Fibroblast of skin of right quadriceps (primary cell): ENCODE measurements at regions not wholly inside any gene's neighbourhood (a gene's known extent, or its start where the extent isn't known, plus 50 kb on each side); places are given as distances from the start of the nearest gene placed in this dataset.
"Not testable (repeated sequence)": the region's sequence is repeated elsewhere in the genome, so short reads cannot be mapped to it uniquely, and the experiment has no call there.

Experiments used
- DNase-seq: peaks from one replicate; pipeline ENCODE4 v3.0.0-alpha.2; 2013

DNA sequence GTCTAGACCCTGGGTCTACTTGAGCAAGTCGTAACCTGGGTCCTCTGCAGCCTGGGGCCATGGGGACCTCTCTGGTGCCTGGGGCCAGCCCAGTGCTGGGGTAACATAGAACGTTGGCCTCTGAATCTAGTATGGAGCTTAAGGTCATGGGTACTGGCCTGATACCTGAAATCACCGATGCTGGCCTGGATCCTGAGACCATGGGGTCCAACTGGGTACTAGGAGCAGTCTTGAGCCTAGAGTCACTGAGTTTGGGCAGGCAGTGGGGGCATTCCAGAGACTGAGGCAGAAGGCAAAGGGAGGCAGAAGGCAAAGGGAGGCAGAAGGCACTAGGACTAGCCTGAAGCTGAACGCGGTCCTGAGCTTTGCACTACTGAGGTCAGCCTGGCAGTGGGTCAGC, 1121.1 kb upstream of the PRR20A start:
- no peak for DNase-seq

DNA sequence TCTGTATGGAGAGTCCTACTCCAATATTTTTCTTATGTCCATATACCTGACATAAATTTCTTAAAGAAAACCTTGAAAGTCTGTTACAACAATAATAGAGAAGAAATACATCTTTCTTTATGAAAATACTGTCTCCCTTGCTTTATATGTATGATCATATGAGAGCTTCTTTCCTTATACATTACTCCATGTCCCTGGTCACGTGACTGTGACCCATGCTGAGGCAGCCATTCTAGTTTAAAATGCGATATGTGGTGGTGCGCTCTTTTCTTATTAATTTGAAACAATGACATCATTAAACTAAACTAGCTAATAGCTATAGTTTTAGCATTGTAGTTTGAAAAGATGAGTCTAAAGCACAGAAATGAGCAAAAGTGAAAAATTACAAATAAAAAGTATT, 1120.3 kb upstream of the PRR20A start:
- no peak for DNase-seq

DNA sequence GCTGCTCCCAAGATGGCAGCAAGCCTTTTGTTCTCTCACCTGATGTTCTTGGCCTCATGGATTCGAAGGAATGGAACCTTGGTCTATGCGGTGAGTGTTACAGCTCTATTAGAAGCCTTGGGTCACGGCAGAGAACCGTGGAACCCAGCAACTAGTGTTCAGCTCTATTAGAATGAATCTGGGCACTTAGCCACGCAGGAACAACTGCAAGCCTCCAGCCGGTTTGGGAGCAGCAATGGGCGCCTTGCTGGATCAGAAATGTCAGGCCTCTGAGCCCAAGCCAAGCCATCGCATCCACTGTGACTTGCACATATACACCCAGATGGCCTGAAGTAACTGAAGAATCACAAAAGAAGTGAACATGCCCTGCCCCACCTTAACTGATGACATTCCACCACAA, 1100.7 kb upstream of the PRR20A start:
- DNase-seq = no peak

DNA sequence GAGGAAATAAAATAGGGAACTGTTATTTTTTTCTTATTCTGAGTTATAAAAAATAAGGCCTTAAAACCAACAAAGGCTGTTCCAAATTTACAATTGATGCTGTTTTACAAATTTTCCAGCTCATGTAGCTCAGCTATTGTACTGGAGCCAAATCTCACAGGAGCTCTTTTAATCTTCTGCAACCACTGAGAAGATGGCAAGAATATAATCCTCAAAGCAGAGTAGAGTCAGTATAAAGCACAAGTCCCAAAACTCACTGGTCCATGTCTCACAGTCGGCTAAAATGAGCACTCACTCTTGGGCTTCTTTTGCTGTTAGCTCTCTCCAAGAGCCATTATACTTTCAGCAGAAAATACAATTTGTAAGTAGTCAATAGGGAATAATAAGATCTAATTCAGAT, 1074.4 kb upstream of the PRR20A start:
- DNase-seq = no peak

DNA sequence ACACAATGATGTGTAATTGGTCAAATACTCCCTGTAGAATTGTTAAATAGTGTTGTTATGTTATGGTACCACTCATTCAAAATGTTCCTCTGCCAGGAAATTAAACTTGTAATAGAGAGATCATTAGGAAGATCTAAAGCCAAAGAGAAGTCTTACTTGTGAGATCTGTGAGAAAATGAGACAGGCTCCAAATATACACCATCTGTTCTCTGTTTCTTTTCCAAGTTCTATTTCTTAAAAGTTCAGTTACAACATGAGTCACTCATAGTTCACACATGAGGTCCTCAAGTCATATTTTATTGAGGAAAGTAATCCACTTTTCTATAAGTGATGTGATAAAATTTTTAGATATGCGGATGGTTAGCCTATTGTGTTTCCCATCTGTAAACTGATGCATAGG, 1038.1 kb upstream of the PRR20A start:
- DNase-seq = no peak

DNA sequence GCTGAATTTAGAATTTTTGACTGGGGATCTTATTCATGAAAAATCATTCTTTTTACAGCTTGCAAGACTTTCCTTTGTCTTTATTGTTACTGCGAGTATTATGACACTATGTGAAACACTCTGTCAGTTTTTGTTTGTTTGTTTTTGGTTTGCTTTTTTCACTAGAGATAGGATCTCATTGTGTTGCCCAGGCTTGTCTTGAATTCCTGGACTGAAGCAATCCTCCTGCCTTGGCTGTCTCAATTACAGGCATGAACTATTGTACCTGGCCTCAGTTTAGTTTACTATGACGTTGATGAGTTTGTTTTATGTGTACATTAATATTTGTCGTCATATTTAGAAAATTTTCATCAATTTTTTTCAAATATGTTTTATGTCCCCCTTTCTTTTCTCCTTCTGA, 1030.0 kb upstream of the PRR20A start:
- DNase-seq = no peak

DNA sequence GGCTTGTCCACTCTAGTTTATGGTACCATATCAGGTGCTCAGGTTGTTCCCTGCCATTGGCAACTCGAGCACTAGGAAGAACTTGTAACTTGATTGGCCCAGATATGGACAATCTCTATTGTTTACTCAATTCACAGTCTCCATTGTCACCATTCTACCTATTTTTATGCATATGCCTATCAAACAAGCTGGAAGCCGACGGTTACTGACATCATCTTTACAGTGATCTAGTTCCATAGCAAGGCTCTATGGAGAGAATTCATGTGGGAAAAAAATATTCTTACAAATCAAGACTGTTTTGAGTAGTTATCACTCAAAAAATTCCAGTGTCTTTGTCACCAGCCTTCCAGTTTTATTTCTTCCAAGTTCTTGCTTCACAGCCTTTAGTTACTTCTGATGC, 1006.2 kb upstream of the PRR20A start:
- no peak for DNase-seq

DNA sequence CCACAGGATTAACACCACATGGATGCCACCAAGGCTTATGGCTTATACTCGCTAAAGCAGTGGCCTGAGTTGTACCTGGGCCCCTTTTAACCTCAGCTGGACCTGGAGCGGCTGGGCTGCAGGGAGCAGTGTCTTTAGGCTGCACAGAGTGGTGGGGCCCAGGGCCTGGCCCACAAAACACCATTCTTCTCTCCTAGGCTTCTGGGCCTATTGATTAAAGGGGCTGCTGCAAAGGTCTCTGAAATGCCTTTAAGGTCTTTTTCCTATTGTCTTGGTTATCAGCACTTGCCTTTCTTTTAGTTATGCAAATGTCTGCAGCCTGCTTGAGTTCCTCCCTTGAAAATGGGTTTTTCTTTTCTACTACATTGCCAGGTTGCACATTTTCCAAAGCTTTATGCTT, 973.9 kb upstream of the PRR20A start:
- no peak for DNase-seq

DNA sequence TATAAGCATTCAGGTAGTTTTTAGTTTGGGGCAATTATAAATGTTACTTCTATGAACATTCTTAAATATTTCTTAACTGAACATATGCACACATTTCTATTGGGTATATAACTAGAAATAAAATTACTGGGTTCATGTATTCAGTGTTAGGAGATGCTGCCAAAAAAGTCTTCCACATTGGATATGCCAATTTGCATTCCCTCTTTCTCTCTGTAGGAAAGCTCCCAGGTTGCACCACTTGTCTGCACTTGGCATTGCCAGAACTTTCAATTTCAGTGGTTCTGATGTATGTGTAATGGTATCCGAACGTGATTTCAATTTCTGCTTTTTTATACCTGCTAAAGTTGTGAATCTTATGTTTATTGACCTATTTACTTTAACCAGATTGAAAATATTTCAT, 972.1 kb upstream of the PRR20A start:
- DNase-seq = no peak

DNA sequence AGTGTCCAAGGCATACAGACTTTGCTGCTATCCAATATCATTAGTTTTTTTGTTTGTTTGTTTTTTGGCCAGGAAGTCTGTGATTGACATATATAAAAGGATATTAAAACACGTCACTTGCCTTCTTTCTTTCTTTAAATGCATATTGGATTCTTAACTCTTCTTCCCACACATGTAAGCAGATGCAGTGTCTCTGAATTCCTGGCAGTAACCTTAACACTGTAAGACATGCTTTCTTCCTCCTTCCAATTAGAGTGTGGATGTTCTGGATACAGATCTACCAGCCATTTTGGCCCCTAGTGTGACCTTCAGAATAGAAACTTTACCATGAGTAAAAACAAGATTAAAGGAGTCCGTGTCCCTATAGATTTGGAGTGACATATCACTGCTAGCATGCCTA, 967.4 kb upstream of the PRR20A start:
- no peak for DNase-seq

DNA sequence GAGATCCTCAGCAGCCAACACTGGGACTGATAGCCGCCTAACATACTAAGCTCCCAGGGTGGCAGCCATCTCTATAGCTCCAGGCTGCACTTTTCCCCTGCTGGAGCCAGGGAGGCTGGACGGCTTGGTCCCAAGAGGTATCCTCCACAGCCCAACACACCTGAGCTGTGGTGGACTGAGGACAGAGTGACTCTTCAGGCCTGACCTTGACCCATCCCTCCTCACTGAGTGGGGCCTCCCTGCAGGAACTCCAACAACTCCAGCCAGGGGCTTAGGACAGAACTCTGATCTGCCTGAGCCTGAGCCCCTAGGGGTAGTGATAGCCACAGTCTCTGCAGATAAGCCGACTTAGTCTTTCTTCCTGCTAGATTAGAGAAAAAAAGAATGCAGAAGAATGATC, 958.1 kb upstream of the PRR20A start:
- no peak for DNase-seq

DNA sequence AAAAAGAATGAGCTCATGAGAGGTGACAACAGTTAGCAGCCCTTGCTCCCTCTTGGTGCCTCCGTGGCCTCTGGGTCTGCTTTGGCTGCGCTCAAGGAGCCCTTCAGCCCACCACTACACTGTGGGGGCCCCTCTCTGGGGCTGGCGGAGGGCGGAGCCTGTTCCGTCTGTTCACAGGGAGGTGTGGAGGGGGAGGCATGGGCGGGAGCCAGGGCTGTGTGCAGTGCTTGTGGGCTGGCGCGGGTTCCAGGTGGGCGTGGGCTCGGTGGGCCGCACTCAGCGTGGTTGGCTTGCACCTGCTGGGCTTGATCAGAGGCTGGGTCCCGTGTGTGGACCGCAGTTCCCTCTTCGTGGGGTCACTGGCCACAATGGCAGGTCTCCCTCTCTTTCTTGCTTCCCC, 953.4 kb upstream of the PRR20A start:
- no peak for DNase-seq

DNA sequence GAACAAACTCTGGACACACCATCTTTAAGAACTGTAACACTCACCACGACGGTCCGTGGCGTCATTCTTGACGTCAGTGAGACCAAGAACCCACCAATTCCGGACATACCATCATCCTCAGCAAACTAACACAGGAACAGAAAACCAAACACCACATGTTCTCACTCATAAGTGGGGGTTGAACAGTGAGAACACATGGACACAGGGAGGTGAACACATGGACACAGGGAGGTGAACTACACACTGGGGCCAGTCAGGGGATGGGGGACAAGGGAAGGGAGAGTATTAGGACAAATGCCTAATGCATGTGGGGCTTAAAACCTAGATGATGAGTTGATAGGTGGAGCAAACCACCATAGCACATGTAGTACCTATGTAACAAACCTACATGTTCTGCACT, 952.1 kb upstream of the PRR20A start:
- DNase-seq = not testable (repeated sequence)

DNA sequence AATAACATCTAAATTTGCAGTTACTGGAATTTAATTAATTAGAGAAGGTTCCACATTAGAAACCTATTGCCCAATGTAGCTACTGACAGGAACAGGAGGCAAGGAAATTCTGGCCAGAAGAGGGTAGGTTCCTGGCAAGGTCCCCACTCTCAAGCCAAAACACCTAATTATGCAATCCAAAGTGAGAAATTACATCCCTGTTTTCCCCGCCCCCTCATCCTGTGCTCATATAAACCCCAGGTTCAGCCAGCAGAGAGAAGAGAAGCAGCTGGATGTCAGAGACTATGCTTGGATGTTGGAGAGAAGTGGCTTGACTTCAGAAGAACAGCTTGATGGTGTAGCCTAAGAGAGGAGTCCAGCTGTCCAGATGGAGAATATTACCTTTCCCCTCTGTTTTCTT, 951.3 kb upstream of the PRR20A start:
- DNase-seq = no peak

DNA sequence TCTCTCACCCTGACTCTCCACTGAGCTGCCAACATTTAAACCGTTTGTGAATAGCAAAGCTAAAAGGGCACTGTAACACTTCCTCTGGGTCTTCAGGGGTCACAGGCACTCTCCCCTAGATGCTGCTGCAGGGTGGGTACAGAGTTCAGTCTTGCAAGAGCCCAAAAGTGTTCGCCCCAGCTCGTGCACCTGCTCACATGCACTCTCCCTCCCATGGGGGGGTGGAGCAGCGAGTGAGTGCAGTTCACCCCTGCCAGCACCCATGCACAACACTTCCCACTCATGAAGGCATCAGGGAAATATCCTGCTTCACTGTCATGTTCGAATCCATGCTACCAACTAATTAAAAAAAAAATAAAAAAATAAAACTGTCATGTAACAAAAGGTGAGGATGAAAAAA, 950.7 kb upstream of the PRR20A start:
- no peak for DNase-seq

DNA sequence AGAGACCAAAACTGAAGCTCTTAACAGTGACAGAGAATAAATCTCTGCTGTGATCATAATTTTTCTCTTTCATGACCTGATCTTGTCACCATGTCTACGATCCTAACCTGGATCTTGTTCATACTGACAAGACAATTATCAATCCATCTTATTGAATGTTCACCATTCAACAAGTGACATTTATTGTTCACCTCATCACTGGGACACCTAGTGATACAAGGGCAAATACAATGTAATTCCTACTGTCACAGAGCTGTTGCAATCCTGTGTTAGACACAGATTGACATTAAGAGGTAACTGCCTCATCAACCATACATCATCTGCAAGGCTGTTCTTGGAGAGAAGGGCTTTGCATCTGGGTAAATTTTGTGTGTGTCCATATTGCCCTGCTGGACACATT, 942.4 kb upstream of the PRR20A start:
- no peak for DNase-seq

DNA sequence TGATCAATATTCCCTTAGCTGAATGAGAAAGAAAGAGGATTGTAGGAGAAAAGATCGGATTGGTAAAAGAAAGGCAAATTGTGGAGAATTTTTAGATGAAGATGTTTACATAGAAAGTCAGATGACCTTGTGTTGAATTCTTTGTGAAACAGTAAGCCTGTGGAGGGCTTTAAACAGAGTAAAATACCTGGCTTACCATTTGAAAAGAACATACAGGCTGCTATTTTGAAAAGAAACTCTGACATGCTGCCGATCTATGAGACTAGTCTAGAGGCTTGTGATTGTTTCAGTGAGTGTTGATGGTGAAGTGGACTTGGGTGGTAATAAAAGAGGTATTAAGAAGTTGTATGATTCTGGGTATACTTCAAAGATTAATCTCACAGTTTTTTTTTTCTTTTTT, 938.9 kb upstream of the PRR20A start:
- no peak for DNase-seq

DNA sequence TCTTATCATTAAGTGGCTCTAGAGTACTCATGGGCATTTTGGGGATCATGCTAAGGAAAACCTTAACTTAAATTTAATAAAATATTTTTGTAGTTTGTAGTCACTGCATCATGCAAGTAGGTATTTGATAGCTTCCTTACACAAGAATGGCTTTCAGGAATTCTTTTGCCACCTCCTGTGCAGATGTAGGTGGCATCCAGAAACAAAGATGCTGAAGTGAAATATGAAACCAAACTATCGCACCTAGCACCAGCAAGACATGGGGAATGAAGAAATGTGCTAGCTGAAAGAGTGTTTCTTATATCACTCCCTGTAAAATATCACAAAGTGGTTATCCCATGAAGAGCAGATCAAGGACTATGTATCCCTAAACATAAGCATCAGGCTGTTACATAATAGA, 924.5 kb upstream of the PRR20A start:
- no peak for DNase-seq

DNA sequence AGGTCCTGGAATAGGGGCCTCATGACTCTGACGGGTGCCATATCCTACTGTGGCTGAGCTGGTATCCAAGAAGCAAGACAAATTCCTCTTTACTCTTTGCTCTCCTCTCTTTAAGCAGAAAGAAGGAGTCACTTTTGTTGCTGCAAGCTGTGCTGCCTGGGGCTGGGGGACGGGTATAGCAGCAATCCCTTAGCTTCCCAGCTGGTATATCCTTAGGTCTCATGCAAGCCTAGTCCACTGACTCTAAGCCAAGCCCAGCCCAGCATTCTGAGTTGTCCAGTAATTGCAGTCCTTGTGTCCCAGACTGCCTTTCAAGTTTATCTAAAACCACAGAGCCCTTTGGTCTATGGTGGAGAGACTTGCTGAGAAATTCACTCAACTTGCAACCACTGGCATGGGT, 893.0 kb upstream of the PRR20A start:
- no peak for DNase-seq

DNA sequence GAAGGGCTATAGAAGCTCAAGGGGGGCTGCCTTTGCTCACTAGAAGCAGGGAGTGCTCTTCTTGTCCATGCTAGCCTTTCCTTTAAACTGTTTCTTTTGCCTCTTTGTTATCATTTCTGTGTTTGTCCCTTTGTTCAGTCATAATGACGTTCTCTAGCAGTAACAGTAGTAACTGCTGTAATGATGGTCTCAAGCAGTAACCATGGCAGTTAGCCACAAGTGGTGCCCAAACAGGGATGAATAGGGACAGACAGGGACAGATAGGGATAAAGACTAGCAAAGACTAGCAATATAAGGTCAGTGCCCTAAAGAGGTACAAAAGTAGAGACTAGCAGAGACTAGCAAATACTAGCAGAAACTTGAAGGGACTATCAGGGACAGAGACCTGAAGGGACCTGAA, 869.0 kb upstream of the PRR20A start:
- no peak for DNase-seq

DNA sequence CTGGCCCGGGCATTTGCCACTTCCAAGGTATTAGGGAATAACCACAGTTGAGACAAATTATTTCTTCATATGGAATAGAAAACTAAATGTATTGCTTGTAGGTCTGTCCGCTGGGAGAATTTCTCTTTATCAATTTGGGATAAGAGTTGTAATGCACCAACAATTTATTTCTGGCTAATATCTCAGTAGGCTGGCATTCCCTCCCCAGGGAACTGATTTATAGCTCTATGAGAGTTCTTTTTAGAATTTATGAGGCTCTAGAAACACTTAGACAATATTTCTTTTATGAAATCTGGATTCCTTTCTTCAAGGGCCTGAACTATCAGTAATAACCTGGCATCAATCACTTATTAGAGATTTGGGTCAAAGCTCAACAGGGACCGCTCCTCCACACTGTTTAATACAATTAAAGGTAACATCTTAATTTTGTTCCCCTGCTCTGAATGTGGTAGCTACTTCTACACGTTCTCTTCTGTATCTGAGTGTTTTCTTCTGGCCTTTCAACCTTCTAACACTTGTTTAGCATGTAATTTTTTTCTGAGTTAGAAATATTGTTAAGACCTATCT, 857.4 kb upstream of the PRR20A start:
- no peak for DNase-seq

DNA sequence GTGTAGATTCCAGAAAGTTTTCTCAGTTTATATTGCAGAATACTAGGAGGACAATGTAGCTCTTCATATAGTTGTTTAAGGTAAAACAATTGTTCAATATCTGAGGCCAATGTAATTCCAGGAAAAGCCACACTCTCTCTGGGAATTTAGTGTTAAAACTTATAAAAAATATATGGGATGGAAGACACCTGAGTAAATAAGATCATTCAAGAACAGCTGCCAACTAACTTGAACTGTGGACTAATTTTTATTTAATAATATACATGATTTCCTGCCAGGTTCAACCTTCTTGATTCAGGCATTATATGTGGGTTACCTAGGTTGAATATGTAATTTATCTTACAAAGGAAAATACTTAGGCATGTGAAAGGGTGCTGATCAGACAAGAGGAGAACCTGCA, 841.1 kb upstream of the PRR20A start:
- no peak for DNase-seq

DNA sequence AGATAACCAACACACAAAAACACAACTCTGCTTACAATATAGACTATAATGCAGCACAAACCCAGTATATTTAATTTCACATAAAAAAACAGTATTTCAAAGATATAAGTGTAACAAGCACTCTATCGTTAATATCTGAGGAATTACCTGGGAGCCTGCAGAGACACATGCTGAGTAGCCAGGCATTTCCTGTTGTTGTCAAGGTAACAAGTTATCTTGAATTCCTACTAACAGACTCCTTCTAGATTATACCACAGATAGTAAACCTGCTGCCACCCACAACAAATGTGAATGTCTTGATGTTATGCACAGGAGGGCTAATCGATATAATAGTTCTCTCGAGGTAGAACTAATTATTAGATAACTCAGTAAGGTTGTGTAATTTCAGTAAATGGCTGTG, 826.0 kb upstream of the PRR20A start:
- no peak for DNase-seq

DNA sequence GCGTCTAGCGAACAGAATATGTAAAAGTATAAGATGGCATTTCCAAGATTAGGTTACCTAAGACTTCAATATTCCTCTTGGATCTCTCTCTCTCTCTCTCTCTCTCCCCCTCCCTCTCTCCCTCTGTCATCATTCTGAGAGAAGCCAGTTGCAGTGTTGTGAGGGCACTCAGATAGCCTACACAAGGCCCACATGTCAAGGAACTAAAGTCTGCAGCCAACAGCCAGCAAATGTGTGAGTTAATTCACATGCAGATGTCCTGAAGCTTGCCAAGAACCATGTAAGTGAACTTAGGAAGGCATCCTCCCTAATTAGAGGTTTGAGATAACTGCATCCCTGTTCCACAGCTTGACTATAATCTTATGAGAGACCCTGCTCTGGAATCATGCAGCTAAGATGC, 822.9 kb upstream of the PRR20A start:
- no peak for DNase-seq

DNA sequence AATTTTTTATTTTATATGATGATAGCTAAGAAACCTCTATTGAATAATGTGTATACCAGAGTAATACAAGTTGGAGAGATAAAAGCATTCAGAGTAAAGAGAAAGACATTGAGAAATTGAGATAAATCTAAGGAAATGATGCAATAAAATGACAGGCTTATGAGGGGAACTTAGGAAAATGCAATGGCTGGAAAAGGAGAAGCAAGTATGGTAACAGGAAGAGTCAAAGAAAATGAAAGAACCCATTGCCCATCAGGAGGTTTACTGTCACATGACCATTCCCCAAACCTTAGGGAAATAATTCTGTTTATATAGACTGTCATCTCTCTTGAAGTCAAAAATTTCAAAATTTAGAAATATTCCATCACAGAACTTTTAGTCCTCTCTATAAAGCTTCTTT, 808.0 kb upstream of the PRR20A start:
- DNase-seq = no peak

DNA sequence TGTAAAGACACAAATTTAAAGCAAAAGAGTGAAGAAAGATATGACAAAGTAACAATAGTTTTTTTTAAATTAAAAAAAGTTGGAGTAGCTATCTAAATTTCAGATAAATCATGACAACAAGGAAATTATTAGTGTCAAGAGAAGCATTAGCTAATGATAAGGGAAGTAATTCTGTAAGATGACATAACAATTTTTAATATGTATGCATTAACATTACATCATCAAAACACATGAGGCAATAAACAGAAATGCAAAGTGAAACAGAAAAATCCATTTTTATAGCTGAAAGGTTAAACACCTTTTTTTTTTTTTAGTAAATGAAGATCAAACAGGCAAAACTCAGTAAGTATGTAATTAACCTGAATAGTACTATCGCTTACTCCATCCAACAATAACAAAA, 804.9 kb upstream of the PRR20A start:
- no peak for DNase-seq
